ENCODE measurements at regions not wholly inside any gene's neighbourhood (a gene's known extent, or its start where the extent isn't known, plus 50 kb on each side); places are given as distances from the start of the nearest gene placed in this dataset.
A peak's percentile ranks its signal among the peaks of the same experiment; 100 is the strongest.

DNA sequence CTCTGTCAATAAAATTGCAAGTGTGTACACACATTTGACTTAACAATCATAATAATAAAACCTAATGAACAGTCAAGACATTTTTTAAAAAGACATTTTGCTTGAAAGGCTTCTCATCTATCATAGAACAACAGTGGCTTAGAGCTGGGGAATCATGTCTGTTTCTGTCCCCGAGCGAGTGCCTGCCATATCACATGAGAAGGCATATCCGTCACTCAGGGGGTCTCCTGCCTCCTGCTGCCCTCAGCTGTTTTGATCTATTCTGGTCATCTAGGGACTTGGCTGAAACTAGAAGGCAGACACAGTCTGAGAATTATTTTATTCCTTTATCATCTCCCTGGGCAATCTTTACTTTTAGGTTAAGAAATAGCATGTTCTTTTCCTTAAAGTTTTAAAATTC, 278.7 kb upstream of the KLF6 start:
- no peak for DNase-seq (ENCODE audit: low spot score)
- no peak for TF ChIP-seq CTCF (IDR thresholded peaks at IDR 0.05)
- H3K27me3 Mint-ChIP-seq (ENCODE audit: low read depth): no peaks in the 10 kb centered on the region
- H3K36me3 Mint-ChIP-seq (ENCODE audit: low read depth): no peaks in the 10 kb centered on the region
- no peaks in the 10 kb centered on the region for H3K9me3 Mint-ChIP-seq (ENCODE audit: low read depth)
- peaks cover 16% of the 10 kb centered on the region for H3K4me1 Mint-ChIP-seq (ENCODE audit: low read depth)
- no peak overlapping the region for H3K27ac Mint-ChIP-seq (ENCODE audit: unreplicated experiment)
- H3K4me3 Mint-ChIP-seq (ENCODE audit: unreplicated experiment): no peak overlapping the region

DNA sequence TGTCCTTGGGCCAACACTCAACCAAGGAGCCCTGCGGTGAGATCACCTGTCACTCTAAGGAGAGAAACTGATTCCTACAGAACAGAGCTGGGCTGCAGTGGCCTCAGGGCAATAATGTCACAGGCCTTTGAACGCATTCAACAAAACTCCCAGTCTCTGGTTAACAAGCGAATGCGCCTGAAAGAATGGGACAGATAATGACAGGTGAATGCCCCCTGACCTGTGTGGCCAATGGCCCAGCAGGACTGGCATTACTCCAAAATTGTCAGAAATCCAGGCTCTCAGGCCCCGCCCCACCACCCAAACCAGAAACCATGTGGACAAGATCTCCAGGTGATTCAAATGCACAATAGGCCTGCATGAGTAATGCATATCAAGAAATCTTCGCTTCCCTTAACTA, 277.7 kb upstream of the KLF6 start:
- Mint-ChIP-seq H3K9me3 (ENCODE audit: low read depth) (no peaks in the 10 kb centered on the region), H3K27ac (ENCODE audit: unreplicated experiment) (no peak overlapping the region), H3K4me1 (ENCODE audit: low read depth) (peaks cover 25% of the 10 kb centered on the region), H3K27me3 (ENCODE audit: low read depth) (no peaks in the 10 kb centered on the region), H3K36me3 (ENCODE audit: low read depth) (no peaks in the 10 kb centered on the region), H3K4me3 (ENCODE audit: unreplicated experiment) (no peak overlapping the region)
- no peak for DNase-seq (ENCODE audit: low spot score)
- TF ChIP-seq CTCF (IDR thresholded peaks at IDR 0.05): no peak

DNA sequence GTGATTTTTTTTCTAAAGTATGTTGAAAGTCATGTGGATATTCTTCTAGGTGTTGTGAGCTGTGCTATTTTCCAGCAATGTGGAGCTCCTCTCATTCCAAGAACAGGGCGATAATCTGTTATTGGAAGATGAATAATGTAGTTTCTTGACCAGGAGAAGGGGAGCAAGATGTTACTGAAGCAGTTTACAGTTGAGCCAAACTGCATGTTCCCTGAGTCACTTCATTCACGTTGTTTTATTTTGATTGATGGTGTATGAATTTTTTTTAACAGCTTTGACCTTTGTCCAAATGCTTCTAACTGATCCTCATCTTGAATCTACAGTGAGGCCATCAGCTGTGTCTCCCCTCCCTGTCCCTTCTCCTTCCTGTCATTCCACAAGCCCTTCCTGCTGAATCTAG, 277.1 kb upstream of the KLF6 start:
- Mint-ChIP-seq H3K4me1 (ENCODE audit: low read depth) (peaks cover 29% of the 10 kb centered on the region), H3K27ac (ENCODE audit: unreplicated experiment) (peak overlapping the region; percentile 20), H3K36me3 (ENCODE audit: low read depth) (no peaks in the 10 kb centered on the region), H3K4me3 (ENCODE audit: unreplicated experiment) (no peak overlapping the region), H3K9me3 (ENCODE audit: low read depth) (no peaks in the 10 kb centered on the region), H3K27me3 (ENCODE audit: low read depth) (no peaks in the 10 kb centered on the region)
- no peak for DNase-seq (ENCODE audit: low spot score)
- TF ChIP-seq CTCF (IDR thresholded peaks at IDR 0.05): no peak

- peaks cover 29% of the 10 kb centered on the region for H3K4me1 Mint-ChIP-seq (ENCODE audit: low read depth)
- no peak for TF ChIP-seq CTCF (IDR thresholded peaks at IDR 0.05)
- H3K27ac Mint-ChIP-seq (ENCODE audit: unreplicated experiment): peak overlapping the region; percentile 47
- DNase-seq (ENCODE audit: low spot score): no peak
- no peaks in the 10 kb centered on the region for H3K9me3 Mint-ChIP-seq (ENCODE audit: low read depth)
- no peaks in the 10 kb centered on the region for H3K36me3 Mint-ChIP-seq (ENCODE audit: low read depth)
- no peak overlapping the region for H3K4me3 Mint-ChIP-seq (ENCODE audit: unreplicated experiment)
- H3K27me3 Mint-ChIP-seq (ENCODE audit: low read depth): no peaks in the 10 kb centered on the region
These were observed 276.5 kb upstream of the KLF6 start for GRCh38 chr10:4061441-4061951.

GRCh38 chr10:4059471-4060138, 274.6 kb upstream of the KLF6 start:
- H3K4me3 Mint-ChIP-seq (ENCODE audit: unreplicated experiment): no peak overlapping the region
- H3K36me3 Mint-ChIP-seq (ENCODE audit: low read depth): no peaks in the 10 kb centered on the region
- DNase-seq (ENCODE audit: low spot score): no peak
- H3K4me1 Mint-ChIP-seq (ENCODE audit: low read depth): peaks cover 29% of the 10 kb centered on the region
- H3K27me3 Mint-ChIP-seq (ENCODE audit: low read depth): no peaks in the 10 kb centered on the region
- no peak overlapping the region for H3K27ac Mint-ChIP-seq (ENCODE audit: unreplicated experiment)
- no peaks in the 10 kb centered on the region for H3K9me3 Mint-ChIP-seq (ENCODE audit: low read depth)
- TF ChIP-seq CTCF (IDR thresholded peaks at IDR 0.05): no peak

All from chondrocyte (in vitro differentiated cells).